ENCODE measurements at regions not wholly inside any gene's neighbourhood (a gene's known extent, or its start where the extent isn't known, plus 50 kb on each side); places are given as distances from the start of the nearest gene placed in this dataset.
A peak's percentile ranks its signal among the peaks of the same experiment; 100 is the strongest.

DNA sequence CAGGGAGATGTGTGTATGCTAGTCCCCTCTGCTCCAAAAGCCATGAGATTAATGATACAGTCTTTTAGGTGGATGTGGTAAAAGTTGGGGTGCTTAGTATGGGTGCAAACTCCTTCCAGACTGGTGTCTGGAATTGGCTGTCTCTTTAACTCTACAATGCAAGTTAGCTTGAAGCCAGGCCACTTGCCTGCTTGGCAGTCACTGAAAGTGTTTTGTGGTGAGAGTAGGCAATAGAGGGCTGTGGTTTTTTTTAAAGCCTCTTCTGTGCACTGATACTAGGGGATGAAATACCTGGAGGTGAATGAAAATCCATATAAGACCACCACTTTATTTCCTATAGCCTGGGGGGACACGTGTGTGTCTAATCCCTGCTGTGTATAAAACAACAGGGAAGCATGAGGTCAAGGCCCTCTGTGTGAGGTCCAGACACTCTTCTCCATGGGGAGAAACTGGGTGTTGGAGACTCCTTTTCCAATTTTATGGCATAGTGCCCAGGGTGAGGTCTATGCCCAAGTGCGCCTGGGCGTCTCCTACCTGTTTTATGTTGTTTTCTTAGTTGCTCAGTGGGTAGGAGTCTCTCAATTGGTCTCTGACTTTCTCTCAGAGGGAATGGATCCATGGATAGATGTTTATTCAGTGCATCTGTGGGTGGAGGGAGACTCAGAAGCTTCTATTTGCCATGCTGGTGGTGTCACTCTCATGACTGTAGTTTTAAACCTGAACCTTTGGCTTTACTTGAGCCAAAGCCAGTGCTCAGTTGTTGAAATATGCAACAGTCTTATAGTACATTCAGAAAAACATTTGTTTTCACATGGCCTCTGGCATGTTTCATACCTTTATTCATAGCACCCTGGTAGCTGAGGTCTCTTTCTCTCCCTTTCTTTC, 327.8 kb upstream of the ATP11B start:
- Histone ChIP-seq H3K4me3 (no peak overlapping the region), H3K36me3 (ENCODE audit: insufficient read depth, low read length) (no peaks in the 10 kb centered on the region), H3K27ac (no peak overlapping the region), H3K9ac (ENCODE audit: insufficient read length) (no peak overlapping the region), H3K9me3 (ENCODE audit: low read depth, low read length) (no peaks in the 10 kb centered on the region)
- no peak for DNase-seq (ENCODE audit: low read depth, low spot score)
- TF ChIP-seq POLR2AphosphoS5 (IDR thresholded peaks at IDR 0.05; ENCODE audit: borderline replicate concordance, low read depth, low read length) (no peak), EZH2 (IDR thresholded peaks at IDR 0.05) (no peak), FOXP2 (optimal IDR thresholded peaks at IDR 0.05; ENCODE audit: control extremely low read depth, extremely low read length, insufficient read depth) (no peak)

- TF ChIP-seq EZH2 (IDR thresholded peaks at IDR 0.05) = no peak
- TF ChIP-seq POLR2AphosphoS5 (IDR thresholded peaks at IDR 0.05; ENCODE audit: borderline replicate concordance, low read depth, low read length) = no peak
- no peak for TF ChIP-seq FOXP2 (optimal IDR thresholded peaks at IDR 0.05; ENCODE audit: control extremely low read depth, extremely low read length, insufficient read depth)
- Histone ChIP-seq H3K9me3 (ENCODE audit: low read depth, low read length) (no peaks in the 10 kb centered on the region), H3K27ac (no peak overlapping the region), H3K4me3 (no peak overlapping the region), H3K9ac (ENCODE audit: insufficient read length) (no peak overlapping the region), H3K36me3 (ENCODE audit: insufficient read depth, low read length) (no peaks in the 10 kb centered on the region)
- DNase-seq (ENCODE audit: low read depth, low spot score) = no peak
Observed at GRCh38 chr3:182469086-182469485, 324.2 kb upstream of the ATP11B start.

DNA sequence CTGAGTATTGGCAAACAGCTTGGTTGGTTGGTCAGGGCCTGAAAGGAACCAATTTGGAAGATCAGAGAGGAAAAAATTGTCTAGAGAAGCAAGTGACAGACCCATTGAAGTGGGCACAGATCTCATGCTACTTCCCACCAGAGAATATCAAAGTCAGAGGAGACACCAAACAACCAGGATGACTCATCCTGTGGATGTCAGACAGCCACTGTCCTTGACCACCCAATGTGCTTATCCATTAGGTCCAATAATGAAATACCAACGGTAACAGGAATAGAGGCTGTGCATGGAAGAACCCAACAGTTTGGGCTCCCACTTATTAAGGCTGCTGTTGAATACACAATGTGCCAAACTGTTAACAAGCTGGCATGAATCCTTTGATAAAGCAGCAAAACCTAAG, 323.1 kb upstream of the ATP11B start:
- Histone ChIP-seq H3K9me3 (ENCODE audit: low read depth, low read length) (no peaks in the 10 kb centered on the region), H3K4me3 (no peak overlapping the region), H3K9ac (ENCODE audit: insufficient read length) (no peak overlapping the region), H3K36me3 (ENCODE audit: insufficient read depth, low read length) (no peaks in the 10 kb centered on the region), H3K27ac (no peak overlapping the region)
- TF ChIP-seq FOXP2 (optimal IDR thresholded peaks at IDR 0.05; ENCODE audit: control extremely low read depth, extremely low read length, insufficient read depth) = no peak
- no peak for TF ChIP-seq EZH2 (IDR thresholded peaks at IDR 0.05)
- no peak for TF ChIP-seq POLR2AphosphoS5 (IDR thresholded peaks at IDR 0.05; ENCODE audit: borderline replicate concordance, low read depth, low read length)
- no peak for DNase-seq (ENCODE audit: low read depth, low spot score)

DNA sequence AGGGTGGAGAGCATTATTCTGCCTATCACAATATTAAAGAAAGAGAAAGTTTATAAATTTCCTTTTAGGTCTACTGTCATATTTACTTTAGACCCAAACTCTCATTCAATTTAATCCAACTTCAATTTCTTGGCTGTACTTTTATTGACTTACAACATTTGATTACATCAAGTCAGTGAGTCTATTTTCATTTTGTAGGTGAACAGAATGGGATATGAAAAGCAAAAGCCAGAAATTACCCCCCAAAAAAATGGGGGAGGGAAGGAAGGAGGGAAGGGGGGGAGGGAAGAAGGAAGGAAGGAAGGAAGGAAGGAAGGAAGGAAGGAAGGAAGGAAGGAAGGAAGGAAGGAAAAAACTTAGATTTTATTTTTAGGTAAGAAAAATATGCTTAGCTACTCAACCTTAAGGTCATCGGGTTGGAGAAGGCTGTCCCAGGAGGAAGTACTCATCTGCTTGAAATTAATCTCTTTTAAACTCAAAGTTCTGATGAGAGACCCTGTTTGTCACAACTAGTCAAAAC, 320.1 kb upstream of the ATP11B start:
- TF ChIP-seq FOXP2 (optimal IDR thresholded peaks at IDR 0.05; ENCODE audit: control extremely low read depth, extremely low read length, insufficient read depth) (no peak), POLR2AphosphoS5 (IDR thresholded peaks at IDR 0.05; ENCODE audit: borderline replicate concordance, low read depth, low read length) (peak; percentile 57; the same call in 1 of the 2 replicates), EZH2 (IDR thresholded peaks at IDR 0.05) (no peak)
- Histone ChIP-seq H3K4me3 (peak overlapping the region; percentile 48), H3K27ac (peak overlapping the region; percentile 87), H3K9ac (ENCODE audit: insufficient read length) (no peak overlapping the region), H3K9me3 (ENCODE audit: low read depth, low read length) (no peaks in the 10 kb centered on the region), H3K36me3 (ENCODE audit: insufficient read depth, low read length) (no peaks in the 10 kb centered on the region)
- peak; percentile 91 for DNase-seq (ENCODE audit: low read depth, low spot score)

DNA sequence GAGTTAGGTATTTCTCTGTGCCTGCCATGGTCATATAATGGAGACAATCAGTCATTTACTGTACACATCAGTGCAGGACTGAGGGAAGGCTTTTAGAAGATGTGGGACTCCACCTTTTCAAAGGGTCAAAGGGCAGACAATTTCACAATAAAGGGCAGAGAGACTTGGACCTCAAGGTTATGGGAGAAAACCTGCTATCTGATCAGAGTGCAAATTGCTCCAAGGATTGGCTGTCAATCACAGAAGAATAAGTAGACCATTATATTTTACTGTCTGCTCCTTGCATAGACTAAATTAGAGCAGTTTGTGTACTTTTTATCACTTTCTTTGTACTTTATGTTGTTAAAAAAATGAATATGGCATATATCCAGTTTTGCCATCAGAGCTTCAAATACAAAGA, 314.9 kb upstream of the ATP11B start:
- no peak overlapping the region for H3K4me3 ChIP-seq
- DNase-seq (ENCODE audit: low read depth, low spot score) = no peak
- TF ChIP-seq EZH2 (IDR thresholded peaks at IDR 0.05) = no peak
- TF ChIP-seq POLR2AphosphoS5 (IDR thresholded peaks at IDR 0.05; ENCODE audit: borderline replicate concordance, low read depth, low read length) = no peak
- no peak for TF ChIP-seq FOXP2 (optimal IDR thresholded peaks at IDR 0.05; ENCODE audit: control extremely low read depth, extremely low read length, insufficient read depth)
- no peak overlapping the region for H3K9ac ChIP-seq (ENCODE audit: insufficient read length)
- H3K27ac ChIP-seq = no peak overlapping the region
- H3K9me3 ChIP-seq (ENCODE audit: low read depth, low read length) = no peaks in the 10 kb centered on the region; the same call in 1 of the 2 replicates
- no peaks in the 10 kb centered on the region for H3K36me3 ChIP-seq (ENCODE audit: insufficient read depth, low read length)

DNA sequence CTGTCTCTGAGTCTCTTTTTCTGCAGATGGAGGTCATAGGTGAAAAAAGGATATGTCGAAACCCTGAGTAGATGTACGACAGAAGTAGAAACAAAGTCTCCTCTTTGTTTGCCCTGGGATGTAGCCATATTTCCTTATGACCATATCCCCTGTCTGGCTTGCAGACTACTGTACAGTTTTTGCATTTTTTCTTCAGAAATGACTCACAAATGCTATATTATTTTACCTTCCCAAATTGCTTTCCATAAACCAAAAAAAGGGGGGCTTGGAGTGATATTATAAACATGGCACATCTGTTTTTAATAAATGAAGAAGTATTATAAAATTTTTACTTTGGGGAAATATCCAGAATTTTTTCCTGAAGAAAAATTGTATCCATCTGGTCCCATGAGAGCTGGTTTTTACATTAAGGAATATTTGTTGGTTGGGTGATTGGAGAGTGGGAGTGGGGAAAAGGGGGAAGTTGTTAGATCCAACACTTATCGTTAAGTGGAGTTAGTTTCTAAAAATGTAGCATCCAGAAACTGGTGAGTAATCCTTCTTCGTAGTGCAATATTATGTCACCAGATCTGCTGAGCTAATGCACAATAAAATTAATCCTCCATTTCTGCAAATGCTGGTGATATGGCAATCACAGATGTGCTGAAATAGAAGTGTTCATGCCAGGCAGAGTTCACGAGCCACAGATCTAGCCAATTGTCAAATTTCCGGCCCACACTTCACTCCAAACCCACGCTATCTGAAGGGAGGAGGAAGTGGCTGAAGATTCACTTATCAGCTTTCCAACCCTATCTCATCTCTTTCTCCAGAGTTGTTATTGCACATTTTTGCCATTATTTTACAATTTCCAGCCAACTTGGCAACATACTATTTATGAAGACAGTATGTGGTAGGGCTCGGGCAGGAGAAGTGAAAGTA, 313.6 kb upstream of the ATP11B start:
- H3K9me3 ChIP-seq (ENCODE audit: low read depth, low read length) = no peaks in the 10 kb centered on the region; the same call in 1 of the 2 replicates
- peak; percentile 73 for DNase-seq (ENCODE audit: low read depth, low spot score)
- no peak for TF ChIP-seq FOXP2 (optimal IDR thresholded peaks at IDR 0.05; ENCODE audit: control extremely low read depth, extremely low read length, insufficient read depth)
- TF ChIP-seq POLR2AphosphoS5 (IDR thresholded peaks at IDR 0.05; ENCODE audit: borderline replicate concordance, low read depth, low read length) = 0 out of 2 replicates have a peak, but pooled peaks have one; percentile 42
- peak overlapping the region; percentile 61 for H3K4me3 ChIP-seq
- no peaks in the 10 kb centered on the region for H3K36me3 ChIP-seq (ENCODE audit: insufficient read depth, low read length)
- peak overlapping the region; percentile 19 for H3K9ac ChIP-seq (ENCODE audit: insufficient read length)
- H3K27ac ChIP-seq = peak overlapping the region; percentile 90

DNA sequence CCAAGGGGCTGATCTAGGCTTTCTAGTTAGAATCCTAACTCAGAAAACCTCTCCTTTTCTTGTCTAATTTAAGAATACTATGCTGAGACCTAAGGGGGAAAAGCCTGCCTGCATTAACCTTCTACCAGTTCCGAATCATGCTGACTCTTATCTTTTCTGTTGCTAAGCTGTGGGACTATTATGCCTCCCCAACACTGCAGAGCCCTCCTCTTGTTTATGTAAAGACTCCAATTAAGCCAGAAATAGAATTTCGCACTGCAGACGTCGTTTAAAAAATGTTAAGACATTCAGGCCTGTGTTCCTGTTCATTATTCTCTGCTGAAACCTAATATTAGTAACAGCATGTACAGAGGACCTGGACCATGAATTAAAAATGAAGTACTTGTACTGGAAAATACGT, 310.6 kb upstream of the ATP11B start:
- no peaks in the 10 kb centered on the region for H3K36me3 ChIP-seq (ENCODE audit: insufficient read depth, low read length)
- no peak for DNase-seq (ENCODE audit: low read depth, low spot score)
- H3K9ac ChIP-seq (ENCODE audit: insufficient read length) = no peak overlapping the region
- no peaks in the 10 kb centered on the region; the same call in 1 of the 2 replicates for H3K9me3 ChIP-seq (ENCODE audit: low read depth, low read length)
- no peak overlapping the region for H3K27ac ChIP-seq
- no peak for TF ChIP-seq FOXP2 (optimal IDR thresholded peaks at IDR 0.05; ENCODE audit: control extremely low read depth, extremely low read length, insufficient read depth)
- no peak overlapping the region for H3K4me3 ChIP-seq

DNA sequence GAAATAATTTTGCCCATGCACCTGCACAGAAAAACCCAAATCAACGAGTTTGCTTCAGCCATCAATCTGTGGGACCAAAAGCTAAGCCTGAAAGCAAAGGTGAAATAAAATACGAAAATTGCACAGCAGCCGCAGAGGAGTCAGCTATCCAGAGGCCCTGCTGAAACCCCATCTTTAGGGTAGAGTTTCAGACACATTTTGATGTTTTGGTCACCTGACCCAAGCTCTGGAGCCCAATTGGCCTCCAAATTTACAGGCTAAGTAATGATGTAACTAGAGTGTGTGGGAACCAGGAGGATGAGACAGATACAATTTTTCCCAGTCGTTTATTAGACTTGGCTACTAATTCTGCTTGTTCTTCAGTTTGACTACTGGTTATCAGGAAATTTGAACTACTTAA, 308.6 kb upstream of the ATP11B start:
- no peak overlapping the region for H3K4me3 ChIP-seq
- no peaks in the 10 kb centered on the region for H3K36me3 ChIP-seq (ENCODE audit: insufficient read depth, low read length)
- no peak for DNase-seq (ENCODE audit: low read depth, low spot score)
- no peak overlapping the region for H3K9ac ChIP-seq (ENCODE audit: insufficient read length)
- no peaks in the 10 kb centered on the region; the same call in 1 of the 2 replicates for H3K9me3 ChIP-seq (ENCODE audit: low read depth, low read length)
- TF ChIP-seq EZH2 (IDR thresholded peaks at IDR 0.05) (no peak), POLR2AphosphoS5 (IDR thresholded peaks at IDR 0.05; ENCODE audit: borderline replicate concordance, low read depth, low read length) (no peak), FOXP2 (optimal IDR thresholded peaks at IDR 0.05; ENCODE audit: control extremely low read depth, extremely low read length, insufficient read depth) (no peak)
- no peak overlapping the region for H3K27ac ChIP-seq
